Hepatocyte (in vitro differentiated cells): ENCODE measurements at regions not wholly inside any gene's neighbourhood (a gene's known extent, or its start where the extent isn't known, plus 50 kb on each side); places are given as distances from the start of the nearest gene placed in this dataset.

Experiments
- DNase-seq: peaks from one replicate; pipeline ENCODE4 v3.0.0-alpha.2; 2016; ENCODE audit warnings: low spot score
- H2AFZ ChIP-seq: fragments of 200-600 bp; sonication (generic); 2 replicates; pipeline ENCODE4 v1.6.0; 2016; ENCODE audit warnings: antibody characterized with exemption, mild to moderate bottlenecking
- H3K27ac ChIP-seq: fragments of 200-600 bp; sonication (generic); 2 replicates; pipeline ENCODE4 v1.5.1; 2016; ENCODE audit warnings: mild to moderate bottlenecking
- H3K27me3 ChIP-seq: fragments of 200-600 bp; sonication (generic); 2 replicates; pipeline ENCODE4 v1.6.1; 2016
- H3K36me3 ChIP-seq: fragments of 200-600 bp; sonication (generic); replicated peaks from 2 replicates; pipeline ENCODE4 v1.5.1; 2016; ENCODE audit warnings: low read depth; ENCODE audit not compliant: insufficient read depth
- H3K4me1 ChIP-seq: fragments of 200-600 bp; sonication (generic); 2 replicates; pipeline ENCODE4 v1.5.1; 2016; ENCODE audit warnings: mild to moderate bottlenecking, moderate library complexity; ENCODE audit not compliant: insufficient read depth
- H3K4me2 ChIP-seq: fragments of 200-600 bp; sonication (generic); 2 replicates; pipeline ENCODE4 v1.6.0; 2016
- H3K4me3 ChIP-seq: fragments of 200-600 bp; sonication (generic); 2 replicates; pipeline ENCODE4 v1.5.1; 2016; ENCODE audit warnings: mild to moderate bottlenecking
- H3K79me2 ChIP-seq: fragments of 200-600 bp; sonication (generic); 2 replicates; pipeline ENCODE4 v1.6.0; 2017; ENCODE audit warnings: mild to moderate bottlenecking
- H3K9me2 ChIP-seq: fragments of 200-600 bp; sonication (generic); replicated peaks from 2 replicates; pipeline ENCODE4 v1.6.0; 2017; ENCODE audit warnings: mild to moderate bottlenecking; ENCODE audit not compliant: insufficient read depth
- H3K9me3 ChIP-seq: fragments of 200-600 bp; sonication (generic); 2 replicates; pipeline ENCODE4 v1.5.1; 2016; ENCODE audit warnings: low read depth, mild to moderate bottlenecking
- H4K20me1 ChIP-seq: fragments of 200-600 bp; sonication (generic); 2 replicates; pipeline ENCODE4 v1.6.0; 2016; ENCODE audit warnings: mild to moderate bottlenecking; ENCODE audit not compliant: insufficient read depth, poor library complexity, severe bottlenecking
- EZH2 ChIP-seq: fragments of 200-600 bp; sonication (generic); IDR thresholded peaks from 2 replicates; pipeline ENCODE4 v1.6.1; 2016; ENCODE audit warnings: antibody characterized with exemption, mild to moderate bottlenecking, borderline replicate concordance
- EZH2phosphoT487 ChIP-seq: fragments of 200-600 bp; sonication (generic); IDR thresholded peaks from one replicate; pipeline ENCODE4 v1.6.1; 2018; ENCODE audit warnings: antibody characterized with exemption, mild to moderate bottlenecking, low read depth, moderate library complexity; ENCODE audit not compliant: unreplicated experiment, severe bottlenecking
- WGBS: methylation state at CpG from one replicate; pipeline ENCODE4 v1.1.6; 2016; ENCODE audit warnings: low lambda C conversion rate; ENCODE audit errors: missing lambda C conversion rate; 5-methylcytosine and 5-hydroxymethylcytosine counted together
- TF ChIP-seq, protein P1 (sequence below): fragments of 200-600 bp; sonication (generic); IDR thresholded peaks from 2 replicates; pipeline ENCODE4 v1.5.1; 2016; ENCODE audit warnings: antibody characterized with exemption, mild to moderate bottlenecking; ENCODE audit not compliant: poor library complexity

DNA sequence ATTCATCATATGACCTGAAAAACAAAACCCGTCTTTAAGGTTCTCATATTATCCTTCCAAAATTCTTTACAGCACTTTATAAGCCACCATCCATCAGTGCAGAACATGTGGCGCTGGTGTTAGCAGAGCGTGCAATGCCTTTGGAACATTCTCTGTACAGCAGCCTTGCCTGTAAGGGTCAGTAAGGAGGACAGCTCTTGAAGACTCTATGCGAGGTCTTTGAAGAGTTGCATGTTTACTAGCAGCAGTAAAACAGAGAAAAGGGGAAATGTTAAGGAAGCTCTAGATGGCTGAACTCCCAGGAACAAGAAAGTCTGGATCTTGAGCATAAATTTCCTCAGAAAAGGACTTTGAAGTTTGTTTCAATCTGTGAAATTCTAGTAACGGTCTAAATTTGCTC, 365.6 kb downstream of the DUSP10 start:
- Histone ChIP-seq H2AFZ (no peak overlapping the region), H3K9me3 (no peaks in the 10 kb centered on the region), H3K4me2 (no peak overlapping the region), H3K27ac (no peak overlapping the region), H3K4me3 (no peak overlapping the region), H3K4me1 (no peaks in the 10 kb centered on the region), H4K20me1 (no peaks in the 10 kb centered on the region), H3K79me2 (no peaks in the 10 kb centered on the region), H3K27me3 (no peaks in the 10 kb centered on the region), H3K36me3 (no peaks in the 10 kb centered on the region), H3K9me2 (no peaks in the 10 kb centered on the region)
- TF ChIP-seq EZH2phosphoT487 = no peak
- TF ChIP-seq, protein P1, sequence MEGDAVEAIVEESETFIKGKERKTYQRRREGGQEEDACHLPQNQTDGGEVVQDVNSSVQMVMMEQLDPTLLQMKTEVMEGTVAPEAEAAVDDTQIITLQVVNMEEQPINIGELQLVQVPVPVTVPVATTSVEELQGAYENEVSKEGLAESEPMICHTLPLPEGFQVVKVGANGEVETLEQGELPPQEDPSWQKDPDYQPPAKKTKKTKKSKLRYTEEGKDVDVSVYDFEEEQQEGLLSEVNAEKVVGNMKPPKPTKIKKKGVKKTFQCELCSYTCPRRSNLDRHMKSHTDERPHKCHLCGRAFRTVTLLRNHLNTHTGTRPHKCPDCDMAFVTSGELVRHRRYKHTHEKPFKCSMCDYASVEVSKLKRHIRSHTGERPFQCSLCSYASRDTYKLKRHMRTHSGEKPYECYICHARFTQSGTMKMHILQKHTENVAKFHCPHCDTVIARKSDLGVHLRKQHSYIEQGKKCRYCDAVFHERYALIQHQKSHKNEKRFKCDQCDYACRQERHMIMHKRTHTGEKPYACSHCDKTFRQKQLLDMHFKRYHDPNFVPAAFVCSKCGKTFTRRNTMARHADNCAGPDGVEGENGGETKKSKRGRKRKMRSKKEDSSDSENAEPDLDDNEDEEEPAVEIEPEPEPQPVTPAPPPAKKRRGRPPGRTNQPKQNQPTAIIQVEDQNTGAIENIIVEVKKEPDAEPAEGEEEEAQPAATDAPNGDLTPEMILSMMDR = no peak
- no peak for TF ChIP-seq EZH2
- DNase-seq = no peak
- 67% methylated on average over 5 of the region's 5 CpGs for WGBS

DNA sequence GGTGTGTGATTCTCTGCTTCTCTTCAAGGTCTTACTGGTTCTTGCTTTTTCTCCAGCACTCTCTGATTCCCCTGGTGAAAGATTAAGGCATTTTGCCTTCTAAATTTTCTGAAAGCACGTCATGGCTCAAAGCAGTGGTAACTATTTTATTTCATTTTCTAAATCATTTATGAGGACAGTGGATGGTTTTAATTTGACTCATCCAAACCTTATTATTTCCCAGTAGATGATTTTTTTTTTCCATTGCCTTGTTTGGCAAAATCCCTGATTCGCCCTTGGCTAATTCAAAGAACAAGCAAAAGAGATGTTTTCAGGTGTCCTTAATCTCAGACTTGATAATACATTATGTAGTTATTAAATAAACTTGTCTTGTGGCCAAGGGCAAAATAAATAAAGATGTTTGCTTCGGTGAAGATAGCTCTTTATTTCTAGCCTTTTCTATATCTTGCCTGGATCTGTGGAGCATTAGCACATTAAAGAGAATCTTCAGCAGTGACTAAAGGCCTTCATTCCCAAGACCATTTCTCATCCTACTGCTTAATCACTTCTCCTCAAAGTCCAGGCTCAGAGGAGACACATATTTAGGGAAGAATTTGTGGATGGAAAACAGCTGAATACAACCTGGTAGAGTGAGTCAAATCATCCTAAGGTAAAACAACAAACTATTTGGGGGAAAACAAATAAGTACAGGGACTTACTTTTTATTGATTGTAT, 359.8 kb downstream of the DUSP10 start:
- no peak for TF ChIP-seq EZH2
- TF ChIP-seq, protein P1 = no peak
- no peak for TF ChIP-seq EZH2phosphoT487
- H3K4me3 ChIP-seq = no peak overlapping the region
- 73% methylated on average over 3 of the region's 3 CpGs for WGBS
- H3K27me3 ChIP-seq = no peaks in the 10 kb centered on the region
- H3K4me2 ChIP-seq = no peak overlapping the region
- H2AFZ ChIP-seq = no peak overlapping the region
- no peaks in the 10 kb centered on the region for H3K9me3 ChIP-seq
- H3K27ac ChIP-seq = no peak overlapping the region
- no peaks in the 10 kb centered on the region for H4K20me1 ChIP-seq
- no peaks in the 10 kb centered on the region for H3K4me1 ChIP-seq
- H3K9me2 ChIP-seq = no peaks in the 10 kb centered on the region
- H3K36me3 ChIP-seq = no peaks in the 10 kb centered on the region
- no peak for DNase-seq
- no peaks in the 10 kb centered on the region for H3K79me2 ChIP-seq

- Histone ChIP-seq H3K4me1 (no peaks in the 10 kb centered on the region), H3K4me3 (no peak overlapping the region), H3K36me3 (no peaks in the 10 kb centered on the region), H3K27ac (no peak overlapping the region), H3K9me2 (no peaks in the 10 kb centered on the region), H3K4me2 (no peak overlapping the region), H4K20me1 (no peaks in the 10 kb centered on the region), H3K27me3 (no peaks in the 10 kb centered on the region), H3K9me3 (no peaks in the 10 kb centered on the region), H3K79me2 (no peaks in the 10 kb centered on the region), H2AFZ (no peak overlapping the region)
- TF ChIP-seq, protein P1 = no peak
- TF ChIP-seq EZH2phosphoT487 = no peak
- no peak for TF ChIP-seq EZH2
- no peak for DNase-seq
- WGBS = 80% methylated on average over 1 of the region's 1 CpG
Measured at GRCh38 chr1:221392453-221392852, 349.4 kb downstream of the DUSP10 start.
